ENCODE measurements at regions not wholly inside any gene's neighbourhood (a gene's known extent, or its start where the extent isn't known, plus 50 kb on each side); places are given as distances from the start of the nearest gene placed in this dataset.

GRCh38 chr17:14582996-14583395 lies 282.1 kb downstream of the HS3ST3B1 start:
- TF ChIP-seq CTCF (IDR thresholded peaks at IDR 0.05; ENCODE audit: low read length) (no peak), EZH2phosphoT487 (IDR thresholded peaks at IDR 0.05; ENCODE audit: low read length) (no peak), EZH2 (optimal IDR thresholded peaks at IDR 0.05; ENCODE audit: low read depth, low read length) (no peak)
